ENCODE measurements at regions not wholly inside any gene's neighbourhood (a gene's known extent, or its start where the extent isn't known, plus 50 kb on each side); places are given as distances from the start of the nearest gene placed in this dataset.

DNA sequence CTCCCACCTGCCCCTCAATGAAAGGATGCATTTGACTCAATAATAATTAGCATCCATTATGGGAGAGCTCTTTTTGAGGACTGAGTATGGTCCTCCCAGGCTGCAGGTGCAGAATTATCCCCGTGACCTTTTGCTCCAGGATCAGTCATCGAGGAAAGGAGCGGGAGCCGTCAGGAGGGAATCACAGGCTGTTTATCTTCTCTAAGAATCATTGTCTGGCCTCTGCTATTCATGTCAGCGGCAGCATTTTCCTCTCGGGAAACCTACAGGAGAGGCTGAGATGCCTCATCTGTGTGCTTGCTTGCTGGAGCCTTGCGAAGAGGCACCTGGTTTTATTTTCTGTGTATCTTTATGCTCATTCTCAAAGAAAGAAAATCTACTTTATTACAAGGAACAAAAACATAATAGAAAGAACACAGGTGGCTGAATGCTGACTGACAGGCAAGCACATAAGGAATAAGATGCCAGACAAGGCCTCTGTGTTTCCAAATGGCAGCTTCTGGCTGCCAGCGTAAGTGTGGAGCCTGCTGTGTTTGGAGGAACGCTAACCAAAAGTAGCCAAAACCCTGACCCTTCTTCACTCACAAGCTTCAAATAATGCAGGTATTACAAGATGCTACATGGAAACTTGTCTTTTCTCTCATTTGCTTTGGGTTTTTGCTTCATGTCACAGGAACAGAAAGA, 539.1 kb upstream of the MARCKS start:
- no peak for DNase-seq (ENCODE audit: extremely low read depth, low read depth)
- H3K4me3 ChIP-seq (replicated peaks; ENCODE audit: low read depth, low read length) = no peak overlapping the region
- TF ChIP-seq CTCF (IDR thresholded peaks at IDR 0.05; ENCODE audit: low read depth, low read length, missing control alignments) = no peak

- no peak for TF ChIP-seq CTCF (IDR thresholded peaks at IDR 0.05; ENCODE audit: low read depth, low read length, missing control alignments)
- DNase-seq (ENCODE audit: extremely low read depth, low read depth) = no peak
- no peak overlapping the region for H3K4me3 ChIP-seq (replicated peaks; ENCODE audit: low read depth, low read length)
Observed at GRCh38 chr6:113318575-113318917, 538.6 kb upstream of the MARCKS start.

DNA sequence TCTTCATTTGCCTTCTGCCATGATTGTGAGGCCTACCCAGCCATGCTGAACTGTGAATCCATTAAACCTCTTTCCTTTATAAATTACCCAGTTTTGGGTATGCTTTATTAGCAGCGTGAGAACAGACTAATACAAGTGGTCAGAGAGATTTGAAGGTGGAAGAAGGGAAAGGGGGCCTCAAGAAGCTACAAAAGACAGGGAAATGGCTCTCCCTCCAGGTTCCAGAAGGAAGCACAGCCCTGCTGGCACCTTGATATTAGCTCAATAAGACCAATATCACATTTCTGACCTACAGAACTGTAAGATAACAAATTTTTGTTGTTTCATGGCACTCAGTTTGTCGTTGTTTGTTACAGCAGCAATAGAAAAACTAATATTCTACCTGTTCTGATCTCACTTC, 536.5 kb upstream of the MARCKS start:
- TF ChIP-seq CTCF (IDR thresholded peaks at IDR 0.05; ENCODE audit: low read depth, low read length, missing control alignments) = no peak
- DNase-seq (ENCODE audit: extremely low read depth, low read depth) = no peak

DNA sequence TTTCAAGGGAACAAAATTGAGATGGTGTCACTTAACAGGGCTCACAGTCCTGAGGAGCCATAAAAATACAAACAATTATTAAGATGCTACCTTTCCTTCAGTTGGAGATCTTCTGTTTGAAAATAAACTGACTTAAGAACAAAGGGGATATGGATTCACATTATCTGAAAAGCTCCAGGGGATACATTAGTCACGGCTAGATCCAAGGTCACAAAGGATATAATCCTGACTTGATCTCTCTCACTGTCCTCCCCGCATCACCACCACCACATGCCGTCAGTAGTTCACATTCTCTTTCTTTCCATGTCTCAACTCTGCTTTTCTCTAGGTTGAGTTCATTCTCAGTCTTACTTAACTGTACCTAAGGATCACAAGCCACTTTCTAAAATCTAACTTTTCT, 530.4 kb upstream of the MARCKS start:
- no peak for DNase-seq (ENCODE audit: extremely low read depth, low read depth)
- no peak overlapping the region for H3K4me3 ChIP-seq (replicated peaks; ENCODE audit: low read depth, low read length)
- no peak for TF ChIP-seq CTCF (IDR thresholded peaks at IDR 0.05; ENCODE audit: low read depth, low read length, missing control alignments)

More for the DNA sequence above, 536.5 kb upstream of the MARCKS start:
- H3K4me3 ChIP-seq (replicated peaks; ENCODE audit: low read depth, low read length) = no peak overlapping the region

DNA sequence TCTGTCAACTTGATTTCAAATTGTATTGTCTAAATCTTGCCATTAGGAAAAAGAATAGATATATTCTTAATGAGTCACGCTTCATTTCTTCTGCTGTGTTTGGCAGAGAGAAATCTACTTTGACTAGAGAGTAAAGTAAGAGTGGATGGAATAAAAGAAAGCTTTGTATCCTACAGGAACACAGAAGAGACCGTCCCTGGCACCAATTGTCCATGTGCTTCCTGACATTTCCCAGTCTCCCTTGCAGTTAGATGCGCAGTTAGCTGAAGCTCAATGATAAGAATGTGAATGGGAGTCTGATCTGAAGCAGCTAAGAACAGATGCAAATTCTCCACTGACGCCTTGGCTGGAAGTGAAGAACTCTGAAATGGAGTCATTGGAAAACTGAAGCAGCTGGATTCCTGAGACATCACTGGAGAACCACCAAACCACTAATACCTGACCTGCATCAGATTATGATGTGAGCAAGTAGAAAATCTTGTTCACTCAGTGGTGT, 528.2 kb upstream of the MARCKS start:
- H3K4me3 ChIP-seq (replicated peaks; ENCODE audit: low read depth, low read length) = no peak overlapping the region
- no peak for TF ChIP-seq CTCF (IDR thresholded peaks at IDR 0.05; ENCODE audit: low read depth, low read length, missing control alignments)
- DNase-seq (ENCODE audit: extremely low read depth, low read depth) = no peak

GRCh38 chr6:113329942-113330635, 527.1 kb upstream of the MARCKS start:
- no peak for DNase-seq (ENCODE audit: extremely low read depth, low read depth)
- no peak for TF ChIP-seq CTCF (IDR thresholded peaks at IDR 0.05; ENCODE audit: low read depth, low read length, missing control alignments)
- H3K4me3 ChIP-seq (replicated peaks; ENCODE audit: low read depth, low read length) = no peak overlapping the region
